Hepatocyte (in vitro differentiated cells): ENCODE measurements at regions not wholly inside any gene's neighbourhood (a gene's known extent, or its start where the extent isn't known, plus 50 kb on each side); places are given as distances from the start of the nearest gene placed in this dataset.

Source experiments
- DNase-seq: peaks from one replicate; pipeline ENCODE4 v3.0.0-alpha.2; 2016; ENCODE audit warnings: low spot score
- H2AFZ ChIP-seq: fragments of 200-600 bp; sonication (generic); 2 replicates; pipeline ENCODE4 v1.6.0; 2016; ENCODE audit warnings: antibody characterized with exemption, mild to moderate bottlenecking
- H3K27ac ChIP-seq: fragments of 200-600 bp; sonication (generic); 2 replicates; pipeline ENCODE4 v1.5.1; 2016; ENCODE audit warnings: mild to moderate bottlenecking
- H3K27me3 ChIP-seq: fragments of 200-600 bp; sonication (generic); 2 replicates; pipeline ENCODE4 v1.6.1; 2016
- H3K36me3 ChIP-seq: fragments of 200-600 bp; sonication (generic); replicated peaks from 2 replicates; pipeline ENCODE4 v1.5.1; 2016; ENCODE audit warnings: low read depth; ENCODE audit not compliant: insufficient read depth
- H3K4me1 ChIP-seq: fragments of 200-600 bp; sonication (generic); 2 replicates; pipeline ENCODE4 v1.5.1; 2016; ENCODE audit warnings: mild to moderate bottlenecking, moderate library complexity; ENCODE audit not compliant: insufficient read depth
- H3K4me2 ChIP-seq: fragments of 200-600 bp; sonication (generic); 2 replicates; pipeline ENCODE4 v1.6.0; 2016
- H3K4me3 ChIP-seq: fragments of 200-600 bp; sonication (generic); 2 replicates; pipeline ENCODE4 v1.5.1; 2016; ENCODE audit warnings: mild to moderate bottlenecking
- H3K79me2 ChIP-seq: fragments of 200-600 bp; sonication (generic); 2 replicates; pipeline ENCODE4 v1.6.0; 2017; ENCODE audit warnings: mild to moderate bottlenecking
- H3K9me2 ChIP-seq: fragments of 200-600 bp; sonication (generic); replicated peaks from 2 replicates; pipeline ENCODE4 v1.6.0; 2017; ENCODE audit warnings: mild to moderate bottlenecking; ENCODE audit not compliant: insufficient read depth
- H3K9me3 ChIP-seq: fragments of 200-600 bp; sonication (generic); 2 replicates; pipeline ENCODE4 v1.5.1; 2016; ENCODE audit warnings: low read depth, mild to moderate bottlenecking
- H4K20me1 ChIP-seq: fragments of 200-600 bp; sonication (generic); 2 replicates; pipeline ENCODE4 v1.6.0; 2016; ENCODE audit warnings: mild to moderate bottlenecking; ENCODE audit not compliant: insufficient read depth, poor library complexity, severe bottlenecking
- EZH2 ChIP-seq: fragments of 200-600 bp; sonication (generic); IDR thresholded peaks from 2 replicates; pipeline ENCODE4 v1.6.1; 2016; ENCODE audit warnings: antibody characterized with exemption, mild to moderate bottlenecking, borderline replicate concordance
- EZH2phosphoT487 ChIP-seq: fragments of 200-600 bp; sonication (generic); IDR thresholded peaks from one replicate; pipeline ENCODE4 v1.6.1; 2018; ENCODE audit warnings: antibody characterized with exemption, mild to moderate bottlenecking, low read depth, moderate library complexity; ENCODE audit not compliant: unreplicated experiment, severe bottlenecking
- WGBS: methylation state at CpG from one replicate; pipeline ENCODE4 v1.1.6; 2016; ENCODE audit warnings: low lambda C conversion rate; ENCODE audit errors: missing lambda C conversion rate; 5-methylcytosine and 5-hydroxymethylcytosine counted together
- TF ChIP-seq, protein P1 (sequence below): fragments of 200-600 bp; sonication (generic); IDR thresholded peaks from 2 replicates; pipeline ENCODE4 v1.5.1; 2016; ENCODE audit warnings: antibody characterized with exemption, mild to moderate bottlenecking; ENCODE audit not compliant: poor library complexity

DNA sequence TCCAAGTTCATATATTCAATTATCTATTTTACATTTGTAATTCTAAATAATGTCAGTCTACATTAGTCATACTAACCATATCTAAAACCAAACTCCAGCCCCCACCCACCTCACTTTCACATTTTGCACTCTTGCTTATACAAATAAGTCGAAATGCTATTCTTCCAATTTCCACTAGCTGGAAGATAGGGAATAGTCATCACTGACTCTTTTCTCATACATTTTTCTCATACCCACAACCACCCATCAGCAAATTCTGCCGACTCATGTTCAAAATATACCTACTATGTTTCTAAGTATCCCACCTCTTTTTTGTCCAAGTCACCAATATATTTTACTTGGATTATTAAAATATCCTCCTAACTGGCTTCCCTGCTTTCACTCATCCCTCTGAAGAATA lies 93.2 kb upstream of the DGKB start:
- Histone ChIP-seq H2AFZ (no peak overlapping the region), H3K4me2 (no peak overlapping the region), H3K9me2 (no peaks in the 10 kb centered on the region), H3K79me2 (no peaks in the 10 kb centered on the region), H3K27ac (no peak overlapping the region), H4K20me1 (no peaks in the 10 kb centered on the region), H3K27me3 (no peaks in the 10 kb centered on the region), H3K36me3 (no peaks in the 10 kb centered on the region), H3K4me1 (peaks cover 10% of the 10 kb centered on the region), H3K9me3 (no peaks in the 10 kb centered on the region), H3K4me3 (no peak overlapping the region)
- no peak for DNase-seq
- TF ChIP-seq, protein P1, sequence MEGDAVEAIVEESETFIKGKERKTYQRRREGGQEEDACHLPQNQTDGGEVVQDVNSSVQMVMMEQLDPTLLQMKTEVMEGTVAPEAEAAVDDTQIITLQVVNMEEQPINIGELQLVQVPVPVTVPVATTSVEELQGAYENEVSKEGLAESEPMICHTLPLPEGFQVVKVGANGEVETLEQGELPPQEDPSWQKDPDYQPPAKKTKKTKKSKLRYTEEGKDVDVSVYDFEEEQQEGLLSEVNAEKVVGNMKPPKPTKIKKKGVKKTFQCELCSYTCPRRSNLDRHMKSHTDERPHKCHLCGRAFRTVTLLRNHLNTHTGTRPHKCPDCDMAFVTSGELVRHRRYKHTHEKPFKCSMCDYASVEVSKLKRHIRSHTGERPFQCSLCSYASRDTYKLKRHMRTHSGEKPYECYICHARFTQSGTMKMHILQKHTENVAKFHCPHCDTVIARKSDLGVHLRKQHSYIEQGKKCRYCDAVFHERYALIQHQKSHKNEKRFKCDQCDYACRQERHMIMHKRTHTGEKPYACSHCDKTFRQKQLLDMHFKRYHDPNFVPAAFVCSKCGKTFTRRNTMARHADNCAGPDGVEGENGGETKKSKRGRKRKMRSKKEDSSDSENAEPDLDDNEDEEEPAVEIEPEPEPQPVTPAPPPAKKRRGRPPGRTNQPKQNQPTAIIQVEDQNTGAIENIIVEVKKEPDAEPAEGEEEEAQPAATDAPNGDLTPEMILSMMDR: no peak
- no peak for TF ChIP-seq EZH2
- TF ChIP-seq EZH2phosphoT487: no peak
- WGBS: 58% methylated on average over 2 of the region's 2 CpGs

DNA sequence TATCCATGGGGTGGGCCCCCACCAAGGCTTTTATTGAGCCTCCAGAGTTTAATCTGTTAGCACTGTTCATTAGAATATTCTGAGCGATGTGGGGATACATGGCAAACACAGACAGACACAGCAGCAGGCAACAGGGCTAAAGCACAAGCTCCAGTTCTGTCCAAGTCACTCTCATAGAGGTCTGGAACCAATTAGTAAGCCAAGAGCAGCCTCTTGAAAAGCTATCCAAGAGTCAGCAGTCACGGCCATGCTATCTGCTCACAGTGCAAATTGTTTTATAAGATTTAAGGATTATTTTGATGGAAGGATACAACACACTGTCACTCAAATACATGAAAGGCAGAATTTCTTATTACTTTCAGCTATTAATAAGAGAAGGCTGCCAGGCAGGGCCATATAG lies 86.4 kb upstream of the DGKB start:
- Histone ChIP-seq H3K4me3 (no peak overlapping the region), H3K4me1 (no peaks in the 10 kb centered on the region), H3K4me2 (no peak overlapping the region), H3K79me2 (no peaks in the 10 kb centered on the region), H3K27me3 (no peaks in the 10 kb centered on the region), H4K20me1 (no peaks in the 10 kb centered on the region), H3K36me3 (no peaks in the 10 kb centered on the region), H3K27ac (no peak overlapping the region), H3K9me3 (no peaks in the 10 kb centered on the region), H3K9me2 (no peaks in the 10 kb centered on the region), H2AFZ (no peak overlapping the region)
- no peak for TF ChIP-seq EZH2phosphoT487
- TF ChIP-seq EZH2: no peak
- TF ChIP-seq, protein P1: no peak
- no peak for DNase-seq
- WGBS: 63% methylated on average over 2 of the region's 2 CpGs

DNA sequence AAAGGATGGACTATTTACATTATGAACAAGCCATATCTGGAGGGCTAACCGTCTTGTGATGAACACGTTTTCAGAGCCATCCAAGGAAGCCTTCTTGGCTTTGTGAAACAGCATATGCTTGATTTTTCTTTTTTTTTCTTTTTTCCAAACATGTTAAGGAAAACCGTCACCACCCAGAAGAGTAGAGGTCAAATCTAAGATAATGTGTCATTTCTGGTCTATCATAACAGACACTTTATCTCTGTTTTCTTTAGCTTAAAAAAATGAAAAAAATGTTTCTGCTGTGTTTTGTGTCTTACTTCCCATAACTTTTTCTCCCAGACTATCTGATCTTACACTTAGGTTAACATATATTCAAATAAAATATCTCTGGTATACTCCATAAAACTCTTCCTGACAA lies 76.1 kb upstream of the DGKB start:
- 76% methylated on average over 3 of the region's 3 CpGs for WGBS
- no peak overlapping the region for H3K27ac ChIP-seq

More for the DNA sequence above, 76.1 kb upstream of the DGKB start:
- no peaks in the 10 kb centered on the region for H3K9me3 ChIP-seq
- H4K20me1 ChIP-seq: no peaks in the 10 kb centered on the region
- no peaks in the 10 kb centered on the region for H3K9me2 ChIP-seq
- no peak overlapping the region for H3K4me3 ChIP-seq
- no peak overlapping the region for H3K4me2 ChIP-seq
- H3K27me3 ChIP-seq: no peaks in the 10 kb centered on the region
- H3K36me3 ChIP-seq: no peaks in the 10 kb centered on the region
- DNase-seq: no peak
- no peak overlapping the region for H2AFZ ChIP-seq
- no peaks in the 10 kb centered on the region for H3K79me2 ChIP-seq
- H3K4me1 ChIP-seq: no peaks in the 10 kb centered on the region
- TF ChIP-seq EZH2 (no peak), EZH2phosphoT487 (no peak)
- TF ChIP-seq, protein P1: no peak
